Tibial artery (tissue), 4 donors: ENCODE measurements at regions not wholly inside any gene's neighbourhood (a gene's known extent, or its start where the extent isn't known, plus 50 kb on each side); places are given as distances from the start of the nearest gene placed in this dataset.

Source experiments
- DNase-seq, 2 donors: peaks; one replicate each; pipeline ENCODE4 v3.0.0-alpha.2; 2019
- H3K27ac ChIP-seq, 2 donors: fragments of 200-600 bp; sonication (generic) in 1 of 2; 1 replicate in 1 of 2; 2 replicates in 1 of 2; pipeline ENCODE4 v1.5.1; 2018 to 2019; ENCODE audit warnings: mild to moderate bottlenecking in 1 of 2
- H3K27me3 ChIP-seq, 2 donors: fragments of 200-600 bp; sonication (generic) in 1 of 2; one replicate each; pipeline versions ENCODE4 v1.5.1 to v1.6.0; 2016 to 2019
- H3K36me3 ChIP-seq, 3 donors: fragments of 200-600 bp; sonication (generic) in 2 of 3; one replicate each; pipeline ENCODE4 v1.5.1; 2016 to 2019; ENCODE audit warnings: mild to moderate bottlenecking in 2 of 3
- H3K4me1 ChIP-seq, 4 donors: fragments of 200-600 bp; sonication (generic) in 2 of 4; 1 replicate in 3 of 4; 2 replicates in 1 of 4; pipeline ENCODE4 v1.5.1; 2016 to 2019
- H3K4me3 ChIP-seq, 2 donors: fragments of 200-600 bp; sonication (generic) in 1 of 2; 1 replicate in 1 of 2; 2 replicates in 1 of 2; pipeline ENCODE4 v1.5.1; 2018 to 2019; ENCODE audit warnings: mild to moderate bottlenecking in 2 of 2
- H3K9me3 ChIP-seq, 3 donors: fragments of 200-600 bp; sonication (generic) in 1 of 3; one replicate each; pipeline ENCODE4 v1.5.1; 2016 to 2019
- intact Hi-C: fragments of 100-400 bp; cut with DNase I; formaldehyde crosslinking; loops from one replicate; pipeline ENCODE4 v1.15.0; 2023; ENCODE audit warnings: low total_unique reads
- TF ChIP-seq, protein P1 (sequence below), 2 experiments: fragments of 200-600 bp in 1 of 2; fragments of 450-650 bp in 1 of 2; IDR thresholded peaks; one replicate each; pipeline ENCODE4 v1.5.1; 2017 to 2019; ENCODE audit warnings: antibody characterized with exemption in 2 of 2, mild to moderate bottlenecking in 1 of 2, moderate library complexity in 1 of 2

DNA sequence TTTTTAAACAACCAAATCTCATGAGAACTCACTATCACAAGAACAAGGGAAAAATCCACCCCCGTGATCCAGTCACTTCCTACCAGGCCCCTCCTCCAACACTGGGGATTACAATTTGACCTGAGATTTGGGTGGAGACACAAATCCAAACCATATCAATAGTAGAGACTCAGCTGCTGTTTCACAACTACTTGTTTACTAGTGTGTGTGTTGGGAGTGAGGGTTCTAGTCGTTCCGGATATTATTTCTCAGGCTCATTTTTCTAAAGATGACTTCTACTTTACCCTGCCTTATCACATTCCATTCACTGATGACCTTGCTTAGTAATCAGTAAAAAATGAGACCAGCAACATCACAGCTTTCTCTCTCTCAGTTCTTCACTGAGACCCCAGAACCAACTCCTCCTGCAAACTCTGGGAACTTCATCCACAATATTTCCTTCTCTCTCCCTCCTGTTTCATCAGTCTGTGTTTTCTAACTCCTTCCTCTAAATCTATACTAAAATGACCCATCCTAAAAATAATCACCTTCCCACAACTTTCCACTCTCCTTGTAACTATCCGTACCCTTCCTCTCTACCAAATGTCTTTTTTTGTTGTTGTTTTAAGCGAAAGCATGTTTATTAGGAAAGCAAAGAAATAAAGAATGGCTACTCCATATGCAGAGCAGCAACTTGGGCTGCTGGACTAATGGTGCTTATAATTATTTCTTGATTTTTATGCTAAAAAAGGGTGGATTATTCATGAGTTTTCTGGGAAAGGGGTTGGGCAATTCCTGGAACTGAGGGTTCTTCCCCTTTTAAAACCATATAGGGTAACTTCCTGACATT is 121.5 kb upstream of the SPRY4 start:
- Histone ChIP-seq H3K9me3 (peaks cover 0 to 8% (median 0%) of the 10 kb centered on the region in 3 donors), H3K4me3 (no peak overlapping the region), H3K36me3 (no peaks in the 10 kb centered on the region), H3K4me1 (no peaks in the 10 kb centered on the region), H3K27ac (peak overlapping the region; percentile 35), H3K27me3 (no peaks in the 10 kb centered on the region)
- peak in 1 of 2 donors; percentile 28 for DNase-seq
- TF ChIP-seq, protein P1, sequence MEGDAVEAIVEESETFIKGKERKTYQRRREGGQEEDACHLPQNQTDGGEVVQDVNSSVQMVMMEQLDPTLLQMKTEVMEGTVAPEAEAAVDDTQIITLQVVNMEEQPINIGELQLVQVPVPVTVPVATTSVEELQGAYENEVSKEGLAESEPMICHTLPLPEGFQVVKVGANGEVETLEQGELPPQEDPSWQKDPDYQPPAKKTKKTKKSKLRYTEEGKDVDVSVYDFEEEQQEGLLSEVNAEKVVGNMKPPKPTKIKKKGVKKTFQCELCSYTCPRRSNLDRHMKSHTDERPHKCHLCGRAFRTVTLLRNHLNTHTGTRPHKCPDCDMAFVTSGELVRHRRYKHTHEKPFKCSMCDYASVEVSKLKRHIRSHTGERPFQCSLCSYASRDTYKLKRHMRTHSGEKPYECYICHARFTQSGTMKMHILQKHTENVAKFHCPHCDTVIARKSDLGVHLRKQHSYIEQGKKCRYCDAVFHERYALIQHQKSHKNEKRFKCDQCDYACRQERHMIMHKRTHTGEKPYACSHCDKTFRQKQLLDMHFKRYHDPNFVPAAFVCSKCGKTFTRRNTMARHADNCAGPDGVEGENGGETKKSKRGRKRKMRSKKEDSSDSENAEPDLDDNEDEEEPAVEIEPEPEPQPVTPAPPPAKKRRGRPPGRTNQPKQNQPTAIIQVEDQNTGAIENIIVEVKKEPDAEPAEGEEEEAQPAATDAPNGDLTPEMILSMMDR (IDR thresholded peaks at IDR 0.05), result no peak
- intact Hi-C loops, result no loop called here

DNA sequence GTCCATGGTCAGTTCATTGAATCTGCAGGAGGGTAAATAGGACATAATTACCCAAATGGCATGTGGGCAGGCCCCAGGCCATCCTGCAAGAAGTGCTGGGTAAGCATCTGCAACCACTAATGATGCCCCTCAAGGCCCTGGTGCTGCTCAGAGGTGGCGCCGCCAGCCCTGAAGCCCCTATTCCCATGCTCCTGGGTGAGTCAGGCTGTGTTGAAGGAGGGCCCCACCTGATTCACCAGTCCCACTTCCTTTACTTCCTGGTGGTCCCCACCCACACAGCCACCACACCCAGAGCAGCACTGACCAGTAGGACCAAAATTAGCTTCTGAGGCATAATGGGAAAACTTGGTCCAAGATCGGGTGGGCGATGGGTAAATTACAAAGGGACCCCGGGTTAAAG is 120.4 kb upstream of the SPRY4 start:
- Histone ChIP-seq H3K4me1 (peaks cover 0 to under 1% (median 0%) of the 10 kb centered on the region in 4 donors), H3K36me3 (no peaks in the 10 kb centered on the region), H3K4me3 (no peak overlapping the region), H3K27me3 (no peaks in the 10 kb centered on the region), H3K27ac (peak overlapping the region in 1 of 2 donors; percentile 35), H3K9me3 (peaks cover 0 to 6% (median 0%) of the 10 kb centered on the region in 3 donors)
- intact Hi-C loops, result no loop called here
- TF ChIP-seq, protein P1 (IDR thresholded peaks at IDR 0.05), result no peak
- no peak for DNase-seq

DNA sequence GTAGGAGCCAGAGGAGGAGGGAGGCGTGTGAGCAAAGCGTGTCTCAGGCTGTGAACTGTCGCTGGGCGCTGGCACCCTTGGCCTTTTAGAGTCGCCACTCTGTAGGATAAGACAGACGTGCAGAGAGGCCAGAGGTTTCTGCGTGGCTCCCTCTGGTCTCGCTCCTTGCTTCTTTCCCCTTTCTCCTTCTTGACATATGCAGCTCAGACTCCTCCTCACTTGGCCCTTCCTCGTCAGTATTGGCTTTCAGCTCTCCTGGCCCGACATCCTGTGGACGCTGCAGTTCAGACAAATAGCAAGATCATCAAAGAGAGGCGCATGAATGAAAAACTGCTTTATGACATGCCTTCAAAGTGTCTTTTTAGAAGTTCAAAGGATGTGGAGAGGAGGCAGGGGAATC is 116.8 kb upstream of the SPRY4 start:
- H3K4me3 ChIP-seq, result no peak overlapping the region
- no peaks in the 10 kb centered on the region for H3K9me3 ChIP-seq
- intact Hi-C loops, result no loop called here
- H3K36me3 ChIP-seq, result no peaks in the 10 kb centered on the region
- DNase-seq, result no peak
- TF ChIP-seq, protein P1 (IDR thresholded peaks at IDR 0.05), result no peak
- H3K27me3 ChIP-seq, result no peaks in the 10 kb centered on the region
- H3K27ac ChIP-seq, result no peak overlapping the region
- H3K4me1 ChIP-seq, result peaks cover 0 to 19% (median 11%) of the 10 kb centered on the region in 4 donors

DNA sequence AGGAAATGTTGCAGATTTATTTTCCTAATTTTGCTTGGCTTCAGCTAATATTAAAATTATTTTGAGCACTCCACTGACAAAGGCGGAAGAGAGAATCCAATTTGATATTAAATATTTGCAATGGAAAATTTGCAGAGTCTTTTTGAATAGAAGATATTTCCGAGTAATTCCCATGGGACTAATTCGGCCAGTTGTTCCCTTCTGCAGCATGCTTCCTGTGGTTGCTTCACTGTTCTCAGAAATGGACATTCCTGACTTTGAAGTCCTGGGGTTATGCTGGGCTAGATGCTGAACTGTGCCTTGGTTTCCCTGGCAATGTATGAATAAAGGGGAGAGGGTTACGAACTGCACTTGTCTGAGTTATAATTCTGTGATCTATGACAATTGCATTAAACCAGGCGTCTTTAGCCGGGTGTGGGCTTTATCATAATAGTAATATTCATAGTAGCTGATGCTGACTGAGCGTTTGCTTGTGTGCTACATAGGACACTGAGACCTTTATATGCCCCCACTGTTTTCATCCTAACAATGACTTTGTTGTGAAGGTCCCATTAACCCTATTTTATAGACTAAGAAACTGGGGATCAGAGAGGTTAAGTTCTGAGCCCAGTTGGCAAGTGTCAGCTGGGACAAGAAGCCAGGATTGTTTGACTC is 114.5 kb upstream of the SPRY4 start:
- Histone ChIP-seq H3K27me3 (no peaks in the 10 kb centered on the region), H3K4me1 (peaks cover 0 to 19% (median 11%) of the 10 kb centered on the region in 4 donors), H3K27ac (no peak overlapping the region), H3K36me3 (no peaks in the 10 kb centered on the region), H3K4me3 (no peak overlapping the region), H3K9me3 (no peaks in the 10 kb centered on the region)
- TF ChIP-seq, protein P1 (IDR thresholded peaks at IDR 0.05), result no peak
- intact Hi-C loops, result no loop called here
- no peak for DNase-seq

DNA sequence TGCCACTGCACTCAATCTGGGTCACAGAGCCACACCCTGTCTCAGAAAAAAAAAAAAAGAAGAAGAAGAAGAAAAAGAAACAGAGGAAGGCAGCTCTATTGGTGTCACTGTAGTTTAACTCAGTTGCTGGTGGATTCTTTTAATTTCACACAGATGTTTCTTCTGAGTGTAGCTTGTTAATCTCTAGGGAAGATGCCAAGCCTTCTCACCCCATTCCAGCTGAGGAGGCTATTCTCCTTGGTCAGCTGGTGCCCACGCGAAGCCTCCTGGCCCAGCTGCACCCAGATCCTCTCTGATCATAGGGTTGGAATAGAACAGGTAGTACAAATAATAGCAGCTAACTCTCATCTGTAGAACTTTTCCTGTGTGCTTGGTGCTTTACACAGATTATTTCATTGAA is 113.8 kb upstream of the SPRY4 start:
- no peak for DNase-seq
- no peaks in the 10 kb centered on the region for H3K9me3 ChIP-seq
- H3K36me3 ChIP-seq, result no peaks in the 10 kb centered on the region
- peaks cover 0 to 19% (median 13%) of the 10 kb centered on the region in 4 donors for H3K4me1 ChIP-seq
- H3K27ac ChIP-seq, result no peak overlapping the region
- TF ChIP-seq, protein P1 (IDR thresholded peaks at IDR 0.05), result no peak
- H3K27me3 ChIP-seq, result no peaks in the 10 kb centered on the region
- no peak overlapping the region for H3K4me3 ChIP-seq
- intact Hi-C loops, result no loop called here
